IMR-90 (cell line): ENCODE measurements at regions not wholly inside any gene's neighbourhood (a gene's known extent, or its start where the extent isn't known, plus 50 kb on each side); places are given as distances from the start of the nearest gene placed in this dataset.

Experiments
- ATAC-seq: fragments of 200-7000 bp; cut with Tn5 transposase; 2 replicates; pipeline ENCODE4 v1.9.1; 2020; ENCODE audit warnings: low read depth, mild to moderate bottlenecking, moderate library complexity
- BruUV-seq: library from RNA; stranded (reverse); fragments of 400-500 nt; replicated peaks from 2 replicates; lab custom pipeline; 2021; lab: Mats Ljungman, UMichigan
- CTCF ChIA-PET: fragments of 300-600 bp; formaldehyde crosslinking; extraction: SDS; loops from one replicate; lab custom pipeline; 2021; ENCODE audit warnings: antibody characterized with exemption; lab: Yijun Ruan, JAX
- POLR2A ChIA-PET: fragments of 300-600 bp; sonication (Branson Sonifier 250); formaldehyde crosslinking; loops from one replicate; lab custom pipeline; 2022; ENCODE audit warnings: antibody characterized with exemption; ENCODE audit not compliant: unreplicated experiment; lab: Charles Lee
- DNase-seq: peaks from one replicate; pipeline ENCODE4 v3.0.0; 2013
- H2AFZ ChIP-seq: replicated peaks from 2 replicates; pipeline ENCODE3; 2013; ENCODE audit warnings: low read length, mild to moderate bottlenecking; ENCODE audit not compliant: poor library complexity
- H2AK5ac ChIP-seq: 2 replicates; pipeline ENCODE4 v1.6.1; 2013; ENCODE audit warnings: low read depth, low read length, inconsistent platforms
- H2AK9ac ChIP-seq: replicated peaks from 2 replicates; pipeline ENCODE3; 2013; ENCODE audit warnings: mild to moderate bottlenecking, low read depth, low read length, moderate library complexity; ENCODE audit not compliant: poor library complexity
- H2BK120ac ChIP-seq: 2 replicates; pipeline ENCODE4 v1.6.1; 2013; ENCODE audit warnings: low read depth, low read length, inconsistent platforms
- H2BK15ac ChIP-seq: 3 replicates; pipeline ENCODE4 v1.6.1; 2013; ENCODE audit warnings: low read depth, low read length, inconsistent platforms
- H2BK20ac ChIP-seq: 2 replicates; pipeline ENCODE4 v1.6.1; 2013; ENCODE audit warnings: low read depth, mild to moderate bottlenecking, inconsistent platforms, low read length, moderate library complexity
- H2BK5ac ChIP-seq: 2 replicates; pipeline ENCODE4 v1.6.1; 2013; ENCODE audit warnings: mild to moderate bottlenecking, low read depth, low read length, inconsistent platforms; ENCODE audit not compliant: poor library complexity, severe bottlenecking
- H3K14ac ChIP-seq: replicated peaks from 2 replicates; pipeline ENCODE4 v1.6.1; 2013; ENCODE audit warnings: low read depth, low read length, inconsistent platforms
- H3K18ac ChIP-seq: 2 replicates; pipeline ENCODE4 v1.6.1; 2013; ENCODE audit warnings: low read depth, low read length, control low read depth
- H3K23ac ChIP-seq: 2 replicates; pipeline ENCODE4 v1.6.1; 2013; ENCODE audit warnings: low read depth, low read length, inconsistent platforms
- H3K27ac ChIP-seq: 2 replicates; pipeline ENCODE4 v1.5.1; 2013; ENCODE audit warnings: mild to moderate bottlenecking, control low read depth, low read length; ENCODE audit not compliant: insufficient read depth
- H3K27me3 ChIP-seq: 2 replicates; pipeline ENCODE4 v1.6.1; 2013; ENCODE audit warnings: low read length; ENCODE audit not compliant: control insufficient read depth, insufficient read depth
- H3K36me3 ChIP-seq: 2 replicates; pipeline ENCODE4 v1.6.1; 2013; ENCODE audit warnings: low read length, mixed read lengths; ENCODE audit not compliant: control insufficient read depth, insufficient read depth
- H3K4ac ChIP-seq: 2 replicates; pipeline ENCODE4 v1.6.1; 2013; ENCODE audit warnings: low read depth, low read length, inconsistent platforms
- H3K4me1 ChIP-seq: 2 replicates; pipeline ENCODE4 v1.6.1; 2013; ENCODE audit warnings: low read length, mixed read lengths; ENCODE audit not compliant: control insufficient read depth, insufficient read depth
- H3K4me2 ChIP-seq: 2 replicates; pipeline ENCODE4 v1.6.1; 2013; ENCODE audit warnings: low read depth, mild to moderate bottlenecking, control low read depth, low read length, moderate library complexity
- H3K4me3 ChIP-seq: 2 replicates; pipeline ENCODE4 v1.5.1; 2013; ENCODE audit warnings: low read depth, mild to moderate bottlenecking, control low read depth, low read length, moderate library complexity; ENCODE audit not compliant: insufficient read depth
- H3K56ac ChIP-seq: 2 replicates; pipeline ENCODE4 v1.6.1; 2013; ENCODE audit warnings: low read length, inconsistent platforms; ENCODE audit not compliant: insufficient read depth; ENCODE audit errors: extremely low read depth
- H3K79me1 ChIP-seq, 2 experiments: 2 replicates each; pipeline ENCODE4 v1.6.1; 2013; ENCODE audit warnings: low read length in 2 of 2, inconsistent platforms in 1 of 2, low read depth in 1 of 2
- H3K9ac ChIP-seq: 2 replicates; pipeline ENCODE4 v1.6.1; 2013; ENCODE audit warnings: low read depth, low read length, control low read depth
- H3K9me1 ChIP-seq: 2 replicates; pipeline ENCODE4 v1.6.1; 2013; ENCODE audit warnings: low read length, inconsistent platforms; ENCODE audit not compliant: insufficient read depth
- H3K9me3 ChIP-seq: 2 replicates; pipeline ENCODE4 v1.6.1; 2013; ENCODE audit warnings: low read length; ENCODE audit not compliant: control insufficient read depth, insufficient read depth
- H4K20me1 ChIP-seq: 2 replicates; pipeline ENCODE4 v1.6.1; 2013; ENCODE audit warnings: low read length, inconsistent platforms; ENCODE audit not compliant: insufficient read depth
- H4K5ac ChIP-seq: 2 replicates; pipeline ENCODE4 v1.6.1; 2013; ENCODE audit warnings: mild to moderate bottlenecking, low read depth, low read length, control low read depth
- H4K8ac ChIP-seq, 2 experiments: 2 replicates each; pipeline ENCODE4 v1.6.1; 2013; ENCODE audit warnings: low read depth in 2 of 2, low read length in 2 of 2, control low read depth in 1 of 2, inconsistent platforms in 1 of 2
- H4K91ac ChIP-seq: 2 replicates; pipeline ENCODE4 v1.6.1; 2013; ENCODE audit warnings: low read depth, low read length, inconsistent platforms; ENCODE audit not compliant: insufficient read depth
- BHLHE40 ChIP-seq: fragments of 150-350 bp; IDR thresholded peaks from 2 replicates; pipeline ENCODE4 v1.6.1; 2016; ENCODE audit warnings: mild to moderate bottlenecking, low read depth, low read length
- CEBPB ChIP-seq: IDR thresholded peaks from 2 replicates; pipeline ENCODE4 v1.6.1; 2012; ENCODE audit warnings: low read depth, low read length, improper control_type of control experiment
- CHD1 ChIP-seq: IDR thresholded peaks from 2 replicates; pipeline ENCODE4 v1.6.1; 2012; ENCODE audit warnings: low read depth, low read length, improper control_type of control experiment
- MAFK ChIP-seq: IDR thresholded peaks from 2 replicates; pipeline ENCODE4 v1.6.1; 2012; ENCODE audit warnings: low read depth, low read length, improper control_type of control experiment
- MAZ ChIP-seq: IDR thresholded peaks from 2 replicates; pipeline ENCODE4 v1.6.1; 2012; ENCODE audit warnings: low read depth, mild to moderate bottlenecking, low read length, improper control_type of control experiment, moderate library complexity, borderline replicate concordance
- MXI1 ChIP-seq: IDR thresholded peaks from 2 replicates; pipeline ENCODE4 v1.6.1; 2012; ENCODE audit warnings: low read depth, mild to moderate bottlenecking, low read length, moderate library complexity, borderline replicate concordance
- NFE2L2 ChIP-seq: fragments of 150-350 bp; IDR thresholded peaks from 2 replicates; pipeline ENCODE4 v1.6.1; 2016; ENCODE audit warnings: low read depth, mild to moderate bottlenecking, low read length
- POLR2A ChIP-seq: IDR thresholded peaks from 2 replicates; pipeline ENCODE4 v1.6.1; 2012; ENCODE audit warnings: mild to moderate bottlenecking, low read depth, low read length
- RAD21 ChIP-seq: IDR thresholded peaks from 2 replicates; pipeline ENCODE4 v1.6.1; 2012; ENCODE audit warnings: low read length, improper control_type of control experiment
- RCOR1 ChIP-seq: IDR thresholded peaks from 2 replicates; pipeline ENCODE4 v1.6.1; 2012; ENCODE audit warnings: mild to moderate bottlenecking, low read length, improper control_type of control experiment; ENCODE audit not compliant: insufficient replicate concordance
- RFX5 ChIP-seq: IDR thresholded peaks from 2 replicates; pipeline ENCODE4 v1.8.0; 2012; ENCODE audit warnings: low read depth, mild to moderate bottlenecking, low read length, moderate library complexity
- SMC3 ChIP-seq: fragments of 150-350 bp; IDR thresholded peaks from 2 replicates; pipeline ENCODE4 v1.6.1; 2016; ENCODE audit warnings: low read depth, mild to moderate bottlenecking, antibody characterized with exemption, low read length, moderate library complexity
- WGBS, 2 experiments: methylation state at CpG; one replicate each; pipeline versions ENCODE4 v1.1.5 to v1.1.7; 2013; ENCODE audit warnings: missing lambda C conversion rate in 2 of 2; ENCODE audit not compliant: insufficient read length in 1 of 2; ENCODE audit errors: extremely low coverage in 2 of 2; 5-methylcytosine and 5-hydroxymethylcytosine counted together
- dilution Hi-C: fragments of 300-500 bp; cut with HindIII; formaldehyde crosslinking; loops from one replicate; pipeline ENCODE4 v1.14.3; 2018; ENCODE audit warnings: low sequenced_read_pairs; ENCODE audit not compliant: unreplicated experiment
- in situ Hi-C: fragments of 300-500 bp; cut with MboI; formaldehyde crosslinking; loops from 3 replicates; pipeline ENCODE4 v1.14.3; 2019; ENCODE audit warnings: low sequenced_read_pairs, inconsistent platforms, mixed read lengths
- intact Hi-C: fragments of 100-400 bp; cut with micrococcal nuclease; formaldehyde crosslinking; loops from 2 replicates; pipeline ENCODE4 v1.10.0; 2022
- TF ChIP-seq, protein P1 (sequence below): fragments of 150-350 bp; IDR thresholded peaks from 2 replicates; pipeline ENCODE4 v1.6.1; 2016; ENCODE audit warnings: low read depth, mild to moderate bottlenecking, low read length, moderate library complexity, borderline replicate concordance
- TF ChIP-seq, protein P2 (sequence below): conservative IDR thresholded peaks from 2 replicates; pipeline ENCODE4 v1.5.1; 2012; ENCODE audit warnings: mild to moderate bottlenecking, low read depth, low read length, improper control_type of control experiment
- TF ChIP-seq, protein P3 (sequence below): fragments of 150-350 bp; IDR thresholded peaks from 2 replicates; pipeline ENCODE4 v1.6.1; 2017; ENCODE audit warnings: mild to moderate bottlenecking, antibody characterized with exemption, low read length, low read depth

DNA sequence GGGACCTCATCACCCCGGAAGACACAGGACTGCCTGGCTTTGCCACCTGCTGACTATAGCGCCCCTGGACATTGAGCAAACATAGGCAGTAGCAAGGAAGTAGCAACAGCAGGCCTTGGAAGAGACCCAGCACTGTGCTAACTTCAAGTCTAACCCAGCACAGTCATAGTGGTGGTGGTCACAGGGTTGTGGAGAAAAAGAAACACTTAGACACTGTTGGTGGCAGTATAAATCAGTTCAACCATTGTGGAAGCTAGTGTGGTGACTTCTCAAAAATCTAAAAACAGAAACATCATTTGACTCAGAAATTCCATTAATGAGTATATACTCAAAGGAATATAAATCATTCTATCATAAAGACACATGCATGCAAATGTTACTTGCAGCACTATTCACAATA is 874.0 kb upstream of the EPHA5 start:
- no peak overlapping the region for H3K18ac ChIP-seq
- no peak overlapping the region for H4K5ac ChIP-seq
- no peak overlapping the region for H2BK120ac ChIP-seq
- H2AK9ac ChIP-seq, result no peak overlapping the region
- H2BK15ac ChIP-seq, result no peak overlapping the region
- no peak overlapping the region for H3K27ac ChIP-seq
- no peak overlapping the region for H3K14ac ChIP-seq
- no peaks in the 10 kb centered on the region for H3K9me1 ChIP-seq
- H3K4me2 ChIP-seq, result no peak overlapping the region
- no peaks in the 10 kb centered on the region for H3K79me1 ChIP-seq
- H3K4ac ChIP-seq, result no peak overlapping the region
- WGBS, 2 experiments, result no CpG with 5 or more reads among the region's 2 CpGs
- peaks cover 2% of the 10 kb centered on the region; the same call in 1 of the 2 replicates for H3K9me3 ChIP-seq
- no peaks in the 10 kb centered on the region for H4K20me1 ChIP-seq
- no peak overlapping the region for H3K9ac ChIP-seq
- in situ Hi-C loops, result no loop called here
- no peaks in the 10 kb centered on the region for H3K27me3 ChIP-seq
- no TSS peak for BruUV-seq
- no peaks in the 10 kb centered on the region for H3K36me3 ChIP-seq
- dilution Hi-C loops, result no loop called here
- H4K91ac ChIP-seq, result no peak overlapping the region
- H3K4me1 ChIP-seq, result no peaks in the 10 kb centered on the region
- DNase-seq, result no peak
- H3K4me3 ChIP-seq, result no peak overlapping the region
- POLR2A ChIA-PET, result no interaction called here
- H2BK5ac ChIP-seq, result no peak overlapping the region
- CTCF ChIA-PET, result no interaction called here
- H3K56ac ChIP-seq, result no peak overlapping the region
- H3K23ac ChIP-seq, result no peak overlapping the region
- ATAC-seq, result no peak
- H2AFZ ChIP-seq, result no peak overlapping the region
- H2AK5ac ChIP-seq, result no peak overlapping the region
- no peak overlapping the region for H4K8ac ChIP-seq
- H2BK20ac ChIP-seq, result no peak overlapping the region
- TF ChIP-seq NFE2L2 (no peak), RCOR1 (no peak), MAFK (no peak), CEBPB (no peak), BHLHE40 (no peak), RAD21 (no peak), MAZ (no peak), SMC3 (no peak), MXI1 (no peak), CHD1 (no peak), RFX5 (no peak), POLR2A (no peak)
- TF ChIP-seq, protein P1, sequence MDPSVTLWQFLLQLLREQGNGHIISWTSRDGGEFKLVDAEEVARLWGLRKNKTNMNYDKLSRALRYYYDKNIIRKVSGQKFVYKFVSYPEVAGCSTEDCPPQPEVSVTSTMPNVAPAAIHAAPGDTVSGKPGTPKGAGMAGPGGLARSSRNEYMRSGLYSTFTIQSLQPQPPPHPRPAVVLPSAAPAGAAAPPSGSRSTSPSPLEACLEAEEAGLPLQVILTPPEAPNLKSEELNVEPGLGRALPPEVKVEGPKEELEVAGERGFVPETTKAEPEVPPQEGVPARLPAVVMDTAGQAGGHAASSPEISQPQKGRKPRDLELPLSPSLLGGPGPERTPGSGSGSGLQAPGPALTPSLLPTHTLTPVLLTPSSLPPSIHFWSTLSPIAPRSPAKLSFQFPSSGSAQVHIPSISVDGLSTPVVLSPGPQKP, result no peak
- TF ChIP-seq, protein P2, sequence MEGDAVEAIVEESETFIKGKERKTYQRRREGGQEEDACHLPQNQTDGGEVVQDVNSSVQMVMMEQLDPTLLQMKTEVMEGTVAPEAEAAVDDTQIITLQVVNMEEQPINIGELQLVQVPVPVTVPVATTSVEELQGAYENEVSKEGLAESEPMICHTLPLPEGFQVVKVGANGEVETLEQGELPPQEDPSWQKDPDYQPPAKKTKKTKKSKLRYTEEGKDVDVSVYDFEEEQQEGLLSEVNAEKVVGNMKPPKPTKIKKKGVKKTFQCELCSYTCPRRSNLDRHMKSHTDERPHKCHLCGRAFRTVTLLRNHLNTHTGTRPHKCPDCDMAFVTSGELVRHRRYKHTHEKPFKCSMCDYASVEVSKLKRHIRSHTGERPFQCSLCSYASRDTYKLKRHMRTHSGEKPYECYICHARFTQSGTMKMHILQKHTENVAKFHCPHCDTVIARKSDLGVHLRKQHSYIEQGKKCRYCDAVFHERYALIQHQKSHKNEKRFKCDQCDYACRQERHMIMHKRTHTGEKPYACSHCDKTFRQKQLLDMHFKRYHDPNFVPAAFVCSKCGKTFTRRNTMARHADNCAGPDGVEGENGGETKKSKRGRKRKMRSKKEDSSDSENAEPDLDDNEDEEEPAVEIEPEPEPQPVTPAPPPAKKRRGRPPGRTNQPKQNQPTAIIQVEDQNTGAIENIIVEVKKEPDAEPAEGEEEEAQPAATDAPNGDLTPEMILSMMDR, result no peak
- TF ChIP-seq, protein P3, sequence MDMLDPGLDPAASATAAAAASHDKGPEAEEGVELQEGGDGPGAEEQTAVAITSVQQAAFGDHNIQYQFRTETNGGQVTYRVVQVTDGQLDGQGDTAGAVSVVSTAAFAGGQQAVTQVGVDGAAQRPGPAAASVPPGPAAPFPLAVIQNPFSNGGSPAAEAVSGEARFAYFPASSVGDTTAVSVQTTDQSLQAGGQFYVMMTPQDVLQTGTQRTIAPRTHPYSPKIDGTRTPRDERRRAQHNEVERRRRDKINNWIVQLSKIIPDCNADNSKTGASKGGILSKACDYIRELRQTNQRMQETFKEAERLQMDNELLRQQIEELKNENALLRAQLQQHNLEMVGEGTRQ, result no peak
- intact Hi-C loops, result no loop called here
